GM19452 (cell line): ENCODE measurements at regions not wholly inside any gene's neighbourhood (a gene's known extent, or its start where the extent isn't known, plus 50 kb on each side); places are given as distances from the start of the nearest gene placed in this dataset.
"Not testable (repeated sequence)": the region's sequence is repeated elsewhere in the genome, so short reads cannot be mapped to it uniquely, and the experiment has no call there.

Experiments used
- ATAC-seq: cut with Tn5 transposase; IDR thresholded peaks from one replicate; pipeline ENCODE4 v1.9.1; 2021; ENCODE audit not compliant: unreplicated experiment

DNA sequence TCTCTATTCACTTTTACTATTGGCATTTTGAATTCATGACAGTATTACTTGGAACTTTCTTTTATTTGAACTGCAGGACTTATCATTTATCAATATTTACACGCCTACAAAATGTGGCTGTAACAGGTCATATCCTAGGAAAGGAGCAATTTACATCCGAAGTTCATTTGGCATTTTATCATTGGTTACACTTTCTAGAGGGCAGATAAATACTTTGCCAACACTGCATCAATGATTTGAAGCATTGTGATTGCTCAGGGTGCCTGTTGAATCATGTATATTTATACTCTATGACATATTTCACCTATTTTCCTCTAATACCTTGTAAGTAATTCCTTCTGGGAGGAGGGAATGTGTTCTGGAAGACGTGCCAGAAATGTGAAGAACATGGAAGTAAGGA is 136.7 kb downstream of the MID1IP1 start:
- ATAC-seq = no peak

- no peak for ATAC-seq
Measured at GRCh38 chrX:38939067-38939466, 137.8 kb downstream of the MID1IP1 start.

GRCh38 chrX:38940547-38940946 is 139.3 kb downstream of the MID1IP1 start:
- ATAC-seq = no peak

GRCh38 chrX:38941675-38942074 is 140.4 kb downstream of the MID1IP1 start:
- ATAC-seq = no peak

- ATAC-seq = no peak
Measured at GRCh38 chrX:38943120-38943519, 141.9 kb downstream of the MID1IP1 start.

DNA sequence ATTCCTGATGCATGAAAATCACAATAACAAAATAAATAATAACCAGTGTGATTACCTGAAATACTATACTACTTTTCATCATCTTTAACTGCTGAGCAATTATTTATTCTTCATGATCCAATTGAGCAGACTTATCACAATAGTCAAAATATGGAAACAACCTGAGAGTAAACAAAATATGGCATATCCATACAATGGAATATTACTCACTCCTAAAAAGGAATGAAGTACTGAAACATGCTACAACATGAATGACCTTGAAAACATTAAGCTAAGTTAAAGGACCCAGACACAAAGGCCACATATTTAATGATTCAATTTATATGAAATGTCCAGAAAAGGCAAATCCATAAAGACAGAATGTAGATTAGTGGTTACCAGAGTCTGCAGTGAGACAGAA is 146.8 kb downstream of the MID1IP1 start:
- no peak for ATAC-seq

DNA sequence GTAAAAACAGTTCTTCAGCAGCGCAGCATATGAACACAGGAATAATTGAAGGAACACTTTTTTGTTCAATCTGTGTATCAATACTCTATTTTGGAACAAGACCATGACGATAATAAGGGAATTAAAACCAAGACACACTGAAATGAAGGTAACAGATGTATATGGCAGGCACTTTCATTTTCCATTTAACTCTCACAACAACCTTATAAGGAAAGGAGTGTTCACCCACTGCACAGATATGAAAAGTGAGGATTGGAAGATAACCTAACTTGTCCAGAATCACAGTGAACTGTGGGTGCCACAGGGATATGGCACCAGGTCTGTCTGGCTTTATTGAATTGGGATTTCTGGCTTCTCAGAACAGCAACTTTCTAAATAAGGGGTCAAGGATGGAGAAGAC is 153.3 kb downstream of the MID1IP1 start:
- ATAC-seq = no peak

- no peak for ATAC-seq
Measured at GRCh38 chrX:38959736-38960135, 158.5 kb downstream of the MID1IP1 start.

- ATAC-seq = no peak
Measured at GRCh38 chrX:38960137-38960536, 158.9 kb downstream of the MID1IP1 start.

DNA sequence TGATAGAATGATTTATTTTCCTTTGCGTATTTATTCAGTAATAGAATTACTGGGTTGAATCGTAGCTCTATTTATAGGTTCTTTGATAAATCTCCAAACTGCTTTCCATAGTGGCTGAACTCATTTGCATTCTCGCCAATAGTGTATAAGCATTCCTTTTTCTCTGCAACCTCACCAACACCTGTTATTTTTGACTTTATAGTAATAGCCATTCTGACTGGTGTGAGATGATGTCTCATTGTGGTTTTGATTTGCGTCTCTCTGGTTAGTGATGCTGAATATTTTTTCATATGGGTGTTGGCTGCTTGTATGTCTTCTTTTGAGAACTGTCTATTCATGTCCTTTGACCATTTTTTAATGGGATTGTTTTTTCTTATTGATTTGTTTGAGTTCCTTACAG is 160.7 kb downstream of the MID1IP1 start:
- no peak for ATAC-seq

DNA sequence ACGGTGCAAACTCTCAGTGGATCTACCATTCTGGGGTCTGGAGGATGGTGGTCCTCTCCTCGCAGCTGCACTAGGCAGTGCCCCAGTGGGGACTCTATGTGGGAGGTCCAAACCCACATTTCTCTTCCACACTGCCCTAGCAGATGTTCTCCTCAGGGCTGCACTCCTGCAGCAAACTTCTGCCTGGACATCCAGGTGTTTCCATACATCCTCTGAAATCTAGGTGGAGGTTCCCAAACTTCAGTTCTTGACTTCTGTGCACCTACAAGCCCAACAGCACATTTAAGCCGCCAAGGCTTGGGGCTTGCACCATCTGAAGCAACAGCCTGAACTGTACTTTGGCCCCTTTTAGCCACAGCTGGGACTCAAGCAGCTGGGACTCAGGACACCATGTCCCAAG is 162.0 kb downstream of the MID1IP1 start:
- not testable (repeated sequence) for ATAC-seq

GRCh38 chrX:38965888-38966287 is 164.6 kb downstream of the MID1IP1 start:
- ATAC-seq = no peak

GRCh38 chrX:38968344-38969216 is 167.3 kb downstream of the MID1IP1 start:
- ATAC-seq = no peak

DNA sequence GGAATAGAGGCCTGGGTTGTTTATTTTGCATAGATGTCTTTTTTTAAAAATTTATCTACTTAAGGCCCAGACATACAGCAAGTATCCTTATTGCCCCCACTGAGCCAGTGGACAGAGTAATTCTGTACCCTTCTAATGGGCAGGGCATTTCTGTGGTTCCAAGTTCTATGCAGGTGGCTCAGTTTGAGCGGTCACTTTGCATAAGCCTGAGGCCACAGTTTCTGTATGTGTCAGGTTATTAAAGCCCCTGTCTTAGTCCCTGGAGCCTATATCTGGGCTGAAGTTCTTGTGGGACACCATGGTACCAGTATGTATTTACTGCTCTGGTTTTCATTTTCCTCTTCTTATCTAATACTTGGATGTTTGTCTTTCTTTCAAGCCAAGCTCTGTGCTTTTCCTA is 168.8 kb downstream of the MID1IP1 start:
- ATAC-seq = no peak

- no peak for ATAC-seq
Measured at GRCh38 chrX:38970845-38971244, 169.6 kb downstream of the MID1IP1 start.

- ATAC-seq = no peak
Measured at GRCh38 chrX:38973322-38973721, 172.1 kb downstream of the MID1IP1 start.

- ATAC-seq = no peak
Measured at GRCh38 chrX:38974542-38974941, 173.3 kb downstream of the MID1IP1 start.

GRCh38 chrX:38975368-38975942 is 174.2 kb downstream of the MID1IP1 start:
- no peak for ATAC-seq

DNA sequence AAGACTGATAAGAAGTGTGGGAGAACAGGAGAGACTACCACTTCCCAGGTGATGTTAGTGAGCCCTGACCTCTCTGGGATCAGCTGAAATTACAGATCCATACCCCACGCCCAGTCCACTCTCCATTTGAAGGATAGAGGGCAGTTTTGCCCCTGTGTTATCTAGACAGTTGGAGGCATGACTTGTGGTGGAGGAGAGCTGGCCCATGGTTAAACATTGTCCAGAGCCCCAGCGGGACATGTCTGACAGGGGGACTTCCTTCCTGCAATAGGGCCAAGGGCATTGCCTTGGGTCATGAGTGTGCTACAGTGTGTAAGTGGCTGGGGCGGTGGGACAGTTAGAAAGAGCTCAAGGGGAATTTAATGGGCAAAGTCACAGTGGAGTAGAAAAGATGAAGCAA is 181.1 kb downstream of the MID1IP1 start:
- no peak for ATAC-seq

DNA sequence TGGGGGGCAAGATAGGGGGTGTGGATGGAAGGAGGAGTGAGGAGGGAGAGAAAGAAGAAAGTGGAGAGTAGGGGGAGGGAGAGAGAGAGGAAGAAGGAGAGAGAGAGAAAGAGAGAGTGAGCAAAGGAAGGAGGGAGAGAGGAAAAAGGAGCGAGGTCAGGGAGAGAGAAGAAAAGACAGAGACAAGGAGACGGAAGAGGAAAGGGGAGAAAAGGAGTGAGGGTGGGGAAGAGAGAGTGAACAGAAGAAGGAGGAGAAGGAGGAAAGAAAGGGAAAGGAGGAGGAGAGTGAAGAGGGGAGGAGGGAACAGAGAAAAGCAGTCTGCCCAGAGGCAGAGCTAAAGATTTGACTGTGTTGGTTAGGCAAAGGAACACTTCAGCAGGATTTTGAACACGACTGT is 181.6 kb downstream of the MID1IP1 start:
- ATAC-seq = no peak

DNA sequence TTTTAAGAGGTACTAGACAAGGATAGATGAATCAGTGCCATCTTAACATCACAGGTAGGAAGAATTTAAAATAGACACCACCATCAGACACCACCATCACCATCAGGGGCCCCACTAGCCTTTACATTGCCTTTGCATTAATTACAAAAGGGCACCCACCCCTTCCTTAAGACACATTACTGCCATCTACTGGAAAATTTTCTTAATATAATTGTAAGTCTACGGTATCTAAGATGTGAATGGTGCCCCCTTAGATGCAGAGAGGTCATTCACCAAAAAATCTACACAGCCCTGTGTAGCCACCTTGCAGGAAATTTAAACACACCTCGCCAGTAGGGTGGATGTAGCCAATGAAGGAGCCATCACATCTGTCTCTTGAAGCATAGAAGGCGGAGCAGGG is 184.1 kb downstream of the MID1IP1 start:
- no peak for ATAC-seq

DNA sequence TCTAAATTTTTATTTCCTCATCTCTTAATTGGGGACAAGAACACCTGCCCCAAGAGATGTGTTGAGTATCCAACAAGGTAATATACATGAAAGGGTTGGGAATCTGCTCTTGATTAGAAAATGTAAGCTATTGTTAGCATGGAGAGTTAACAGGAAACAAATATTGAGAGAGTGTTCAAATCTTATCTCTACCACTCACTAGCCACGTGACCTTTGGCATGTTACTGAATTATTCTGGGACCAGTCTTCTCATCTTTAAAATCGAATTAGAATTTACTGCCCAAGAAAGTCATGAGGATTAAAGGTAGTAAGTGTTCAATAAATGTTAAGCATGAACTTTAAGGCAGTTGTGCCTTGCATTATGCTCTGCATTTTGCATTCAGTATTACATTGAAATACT is 184.7 kb downstream of the MID1IP1 start:
- ATAC-seq = no peak

DNA sequence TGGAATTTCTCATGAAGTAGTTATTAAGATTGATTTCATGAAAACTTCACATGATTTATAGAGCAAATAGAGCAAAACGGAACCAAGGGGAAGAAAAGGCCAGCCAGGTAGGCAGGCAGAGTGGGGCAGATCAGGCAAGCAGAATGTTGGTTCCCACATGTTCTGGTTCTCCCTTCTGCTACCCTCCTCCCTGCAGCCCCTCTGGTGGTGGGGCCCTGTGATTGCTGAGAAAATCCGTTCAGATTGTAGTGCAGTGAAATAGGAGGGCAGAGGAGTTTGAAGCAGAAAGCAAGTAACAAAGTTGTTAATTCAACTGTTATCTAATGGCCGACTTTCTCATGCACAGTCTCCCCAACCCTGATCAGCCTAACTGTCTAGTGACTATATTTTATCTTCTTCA is 185.3 kb downstream of the MID1IP1 start:
- no peak for ATAC-seq
